AG09319 (cell line): ENCODE measurements at regions not wholly inside any gene's neighbourhood (a gene's known extent, or its start where the extent isn't known, plus 50 kb on each side); places are given as distances from the start of the nearest gene placed in this dataset.

Experiments used
- DNase-seq: peaks from one replicate; pipeline ENCODE4 v3.0.0-alpha.2; 2010; ENCODE audit warnings: low read depth; ENCODE audit errors: extremely low read depth
- TF ChIP-seq, protein P1 (sequence below): IDR thresholded peaks from 2 replicates; pipeline ENCODE4 v1.5.1; 2011; ENCODE audit warnings: low read depth, mild to moderate bottlenecking, inconsistent platforms, low read length, moderate library complexity

DNA sequence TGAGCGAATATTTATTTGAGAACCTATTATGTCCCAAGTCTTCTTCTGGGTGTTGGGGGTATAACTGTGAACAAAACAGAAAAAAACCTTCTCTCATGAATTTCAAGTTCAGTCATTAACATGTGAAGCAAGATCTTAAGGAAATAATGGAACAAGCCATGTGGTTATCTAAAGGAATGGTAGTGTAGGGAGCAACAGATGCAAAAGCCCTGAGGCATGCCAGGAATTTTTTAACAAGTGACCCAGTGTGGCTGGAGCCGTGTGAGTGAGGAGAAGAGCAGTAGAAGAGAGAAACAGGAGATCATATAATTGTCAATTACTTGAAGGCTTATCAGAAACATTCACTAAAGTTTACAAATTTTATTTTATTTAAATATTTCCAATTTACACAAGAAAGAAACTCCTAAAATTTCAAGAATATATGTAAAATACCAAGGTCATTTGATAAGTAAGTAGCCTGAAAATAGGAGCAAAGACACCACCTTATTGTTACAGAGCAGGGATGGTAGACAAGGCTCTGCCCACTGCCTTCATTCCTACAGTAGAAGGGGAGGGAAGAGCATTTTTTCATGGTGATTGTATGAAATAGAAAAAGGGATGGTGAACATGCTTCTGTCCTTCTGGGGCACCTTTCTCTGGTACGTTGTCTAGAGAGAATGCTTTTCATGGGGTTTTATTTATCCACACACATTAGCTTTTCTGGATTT lies 345.1 kb downstream of the PLOD2 start:
- DNase-seq = no peak
- TF ChIP-seq, protein P1, sequence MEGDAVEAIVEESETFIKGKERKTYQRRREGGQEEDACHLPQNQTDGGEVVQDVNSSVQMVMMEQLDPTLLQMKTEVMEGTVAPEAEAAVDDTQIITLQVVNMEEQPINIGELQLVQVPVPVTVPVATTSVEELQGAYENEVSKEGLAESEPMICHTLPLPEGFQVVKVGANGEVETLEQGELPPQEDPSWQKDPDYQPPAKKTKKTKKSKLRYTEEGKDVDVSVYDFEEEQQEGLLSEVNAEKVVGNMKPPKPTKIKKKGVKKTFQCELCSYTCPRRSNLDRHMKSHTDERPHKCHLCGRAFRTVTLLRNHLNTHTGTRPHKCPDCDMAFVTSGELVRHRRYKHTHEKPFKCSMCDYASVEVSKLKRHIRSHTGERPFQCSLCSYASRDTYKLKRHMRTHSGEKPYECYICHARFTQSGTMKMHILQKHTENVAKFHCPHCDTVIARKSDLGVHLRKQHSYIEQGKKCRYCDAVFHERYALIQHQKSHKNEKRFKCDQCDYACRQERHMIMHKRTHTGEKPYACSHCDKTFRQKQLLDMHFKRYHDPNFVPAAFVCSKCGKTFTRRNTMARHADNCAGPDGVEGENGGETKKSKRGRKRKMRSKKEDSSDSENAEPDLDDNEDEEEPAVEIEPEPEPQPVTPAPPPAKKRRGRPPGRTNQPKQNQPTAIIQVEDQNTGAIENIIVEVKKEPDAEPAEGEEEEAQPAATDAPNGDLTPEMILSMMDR = no peak

DNA sequence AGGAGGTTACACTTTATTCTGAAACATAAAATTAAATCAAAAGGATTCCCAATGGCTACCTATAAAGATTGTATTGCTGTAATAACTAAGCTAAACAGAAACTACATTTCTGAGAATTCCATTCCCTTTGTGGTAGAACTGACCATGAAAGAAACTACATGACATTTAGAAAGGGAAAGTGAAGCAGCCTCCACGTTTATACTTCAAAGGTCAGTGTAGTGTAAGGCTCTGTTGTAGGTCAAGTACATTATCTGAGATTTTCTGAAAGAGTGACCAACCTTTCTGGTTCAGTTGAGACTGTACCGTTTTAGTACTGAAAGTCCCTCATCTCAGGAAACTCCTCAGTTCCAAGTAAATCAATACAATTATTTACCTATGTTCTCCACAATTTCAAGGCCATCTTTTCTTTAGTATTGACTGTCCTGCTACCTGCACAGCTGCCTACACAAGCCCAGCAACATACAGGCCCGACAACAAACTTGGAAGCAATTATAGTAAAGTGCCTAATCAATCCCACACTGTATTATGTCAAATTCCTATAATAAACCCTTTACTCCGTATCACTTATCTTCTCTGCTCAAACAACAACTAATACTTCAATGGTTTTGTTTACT lies 343.0 kb downstream of the PLOD2 start:
- no peak for DNase-seq
- TF ChIP-seq, protein P1 = no peak

DNA sequence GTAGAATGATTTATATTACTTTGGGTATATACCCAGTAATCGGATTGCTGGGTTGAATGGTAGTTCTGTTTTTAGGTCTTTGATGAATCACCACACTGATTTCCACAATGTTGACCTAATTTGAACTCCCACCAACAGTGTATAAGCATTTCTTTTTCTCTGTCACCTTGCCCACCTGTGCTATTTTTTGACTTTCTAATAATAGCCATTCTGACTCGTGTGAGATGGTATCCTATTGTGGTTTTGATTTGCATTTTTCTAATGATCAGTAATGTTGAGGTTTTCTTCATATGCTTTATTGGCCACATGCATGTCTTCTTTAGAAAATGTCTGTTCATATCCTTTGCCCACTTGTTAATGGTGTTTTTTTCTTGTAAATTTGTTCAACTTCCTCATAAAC lies 340.8 kb downstream of the PLOD2 start:
- DNase-seq = no peak
- TF ChIP-seq, protein P1 = no peak

DNA sequence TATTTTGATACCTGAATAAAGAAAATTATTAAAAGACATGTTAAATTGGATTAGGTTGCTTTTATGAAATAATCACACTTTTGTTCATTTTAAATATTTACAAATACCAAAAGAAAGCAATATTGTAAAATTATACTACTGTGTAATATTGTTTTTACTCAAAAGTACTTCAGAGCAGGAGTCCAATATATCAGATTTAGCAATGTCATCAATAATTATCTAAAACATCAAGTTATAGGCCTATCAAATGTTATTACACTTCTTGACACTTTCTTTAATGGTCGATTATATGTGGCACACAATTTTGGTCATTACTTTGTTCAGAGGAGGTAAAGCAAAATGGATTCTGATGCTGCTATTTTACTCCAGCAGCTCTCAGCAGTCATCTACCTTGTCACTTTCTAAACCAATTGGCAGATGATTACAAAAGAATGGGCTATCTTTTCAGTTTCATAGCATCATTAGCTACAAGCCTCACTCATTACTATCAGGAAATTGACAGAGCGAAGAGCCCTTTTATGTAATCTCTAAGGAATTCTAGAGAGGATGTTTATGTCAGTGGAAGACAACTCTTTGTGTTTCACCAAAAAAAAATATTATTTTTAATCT lies 318.6 kb downstream of the PLOD2 start:
- DNase-seq = no peak
- TF ChIP-seq, protein P1 = no peak

DNA sequence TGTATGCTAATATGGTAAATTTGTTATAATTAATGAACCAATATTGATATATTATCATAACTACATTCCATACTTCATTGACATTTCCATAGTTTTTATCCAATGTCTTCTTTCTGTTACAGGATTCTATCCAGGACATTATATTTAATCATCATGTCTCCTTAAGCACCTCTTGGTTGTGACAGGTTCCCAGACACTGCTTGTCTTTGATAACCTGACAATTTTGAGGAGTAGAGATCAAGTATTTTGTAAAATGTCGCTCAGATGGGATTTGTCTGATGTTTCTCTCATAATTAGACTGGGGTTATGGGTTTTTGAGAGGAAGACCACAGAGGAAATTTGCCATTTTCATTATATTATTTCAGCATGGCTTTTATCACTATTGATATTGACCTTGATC lies 317.4 kb downstream of the PLOD2 start:
- no peak for DNase-seq
- TF ChIP-seq, protein P1 = no peak

DNA sequence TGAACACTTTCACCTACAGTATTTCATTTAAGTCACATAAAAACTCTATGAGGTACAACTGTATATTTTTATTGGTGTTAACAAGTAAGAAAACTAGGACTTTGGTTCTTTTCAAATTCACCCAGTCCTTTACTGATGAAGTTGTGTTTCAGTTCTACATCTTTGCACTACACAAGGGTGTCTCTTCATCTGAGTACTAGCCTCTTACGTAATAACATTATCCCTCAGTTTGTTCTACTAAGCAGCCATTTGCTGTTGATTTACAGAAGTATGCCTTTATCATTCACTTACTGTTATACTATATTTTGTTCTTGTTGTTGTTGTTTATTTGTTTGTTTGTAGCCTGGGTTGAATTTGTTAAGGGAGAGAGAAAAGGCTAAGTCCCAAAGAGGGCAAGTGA lies 311.9 kb downstream of the PLOD2 start:
- no peak for DNase-seq
- TF ChIP-seq, protein P1 = no peak

DNA sequence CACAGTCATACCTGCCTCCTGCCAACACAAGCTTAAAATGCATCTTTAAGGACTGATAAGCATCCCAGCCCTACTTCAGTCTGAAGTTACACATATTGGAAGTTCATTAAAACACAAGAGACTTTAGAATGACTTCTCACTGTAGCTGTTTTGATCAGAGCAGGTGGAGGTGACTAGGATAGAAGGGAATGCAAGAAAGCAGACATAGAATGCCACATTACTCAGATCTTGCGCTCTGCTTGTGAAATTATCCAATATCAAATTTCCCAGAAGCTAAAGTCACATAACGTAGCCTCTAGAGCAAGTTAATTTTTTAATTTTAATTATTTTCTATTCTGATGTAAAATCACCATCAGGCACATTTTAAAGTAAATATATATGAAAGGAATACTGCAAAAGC lies 306.5 kb downstream of the PLOD2 start:
- no peak for DNase-seq
- TF ChIP-seq, protein P1 = no peak
